CD4-positive, CD25-positive, alpha-beta regulatory T cell (primary cell): ENCODE measurements at regions not wholly inside any gene's neighbourhood (a gene's known extent, or its start where the extent isn't known, plus 50 kb on each side); places are given as distances from the start of the nearest gene placed in this dataset.

ENCODE experiments used
- ATAC-seq, 2 donors: fragments of 150-1000 bp; cut with Tn5 transposase; one replicate each; pipeline ENCODE4 v1.10.0; 2021; ENCODE audit warnings: low read depth in 2 of 2, moderate number of reproducible peaks in 2 of 2, moderate library complexity in 1 of 2
- DNase-seq, 3 donors: peaks; one replicate each; pipeline versions ENCODE4 v3.0.0 to v3.0.0-alpha.2; 2012 to 2022; ENCODE audit warnings: mixed read lengths in 1 of 3
- H3K27ac ChIP-seq: one replicate; pipeline ENCODE4 v1.7.0; 2013; ENCODE audit warnings: mild to moderate bottlenecking, low read length; ENCODE audit not compliant: insufficient read depth, poor library complexity, severe bottlenecking
- H3K27me3 ChIP-seq: one replicate; pipeline ENCODE4 v1.7.0; 2013; ENCODE audit warnings: low read length; ENCODE audit not compliant: control insufficient read depth, insufficient read depth
- H3K36me3 ChIP-seq: one replicate; pipeline ENCODE4 v1.7.0; 2013; ENCODE audit warnings: mild to moderate bottlenecking, low read length, moderate library complexity; ENCODE audit not compliant: control insufficient read depth, insufficient read depth
- H3K4me1 ChIP-seq: 2 replicates; pipeline ENCODE4 v1.7.0; 2013; ENCODE audit warnings: mild to moderate bottlenecking, low read length; ENCODE audit not compliant: insufficient read depth, control insufficient read depth, poor library complexity, severe bottlenecking
- H3K4me3 ChIP-seq: one replicate; pipeline ENCODE4 v1.7.0; 2013; ENCODE audit warnings: low read depth, mild to moderate bottlenecking, low read length, moderate library complexity
- H3K9me3 ChIP-seq, 2 experiments: 1 replicate in 1 of 2; 2 replicates in 1 of 2; pipeline ENCODE4 v1.7.0; 2013; ENCODE audit warnings: low read length in 2 of 2, mild to moderate bottlenecking in 1 of 2, moderate library complexity in 1 of 2; ENCODE audit not compliant: control insufficient read depth in 2 of 2
- H3K27ac Mint-ChIP-seq, 3 donors: one replicate each; pipeline ENCODE4 v1.8.0; 2020 to 2022; ENCODE audit warnings: mild to moderate bottlenecking in 3 of 3, mixed read lengths in 3 of 3, moderate library complexity in 2 of 3
- H3K27me3 Mint-ChIP-seq: one replicate; pipeline ENCODE4 v1.8.0; 2022; ENCODE audit warnings: mild to moderate bottlenecking, mixed read lengths
- H3K36me3 Mint-ChIP-seq: one replicate; pipeline ENCODE4 v1.8.0; 2020; ENCODE audit warnings: mixed read lengths
- H3K4me1 Mint-ChIP-seq, 4 donors: one replicate each; pipeline ENCODE4 v1.8.0; 2020 to 2022; ENCODE audit warnings: mixed read lengths in 4 of 4, mild to moderate bottlenecking in 1 of 4
- H3K4me3 Mint-ChIP-seq, 4 donors: one replicate each; pipeline ENCODE4 v1.8.0; 2020 to 2022; ENCODE audit warnings: mild to moderate bottlenecking in 4 of 4, mixed read lengths in 4 of 4, moderate library complexity in 3 of 4
- H3K9me3 Mint-ChIP-seq, 7 donors: one replicate each; pipeline ENCODE4 v1.8.0; 2020 to 2022; ENCODE audit warnings: mixed read lengths in 7 of 7, mild to moderate bottlenecking in 3 of 7, moderate library complexity in 2 of 7

DNA sequence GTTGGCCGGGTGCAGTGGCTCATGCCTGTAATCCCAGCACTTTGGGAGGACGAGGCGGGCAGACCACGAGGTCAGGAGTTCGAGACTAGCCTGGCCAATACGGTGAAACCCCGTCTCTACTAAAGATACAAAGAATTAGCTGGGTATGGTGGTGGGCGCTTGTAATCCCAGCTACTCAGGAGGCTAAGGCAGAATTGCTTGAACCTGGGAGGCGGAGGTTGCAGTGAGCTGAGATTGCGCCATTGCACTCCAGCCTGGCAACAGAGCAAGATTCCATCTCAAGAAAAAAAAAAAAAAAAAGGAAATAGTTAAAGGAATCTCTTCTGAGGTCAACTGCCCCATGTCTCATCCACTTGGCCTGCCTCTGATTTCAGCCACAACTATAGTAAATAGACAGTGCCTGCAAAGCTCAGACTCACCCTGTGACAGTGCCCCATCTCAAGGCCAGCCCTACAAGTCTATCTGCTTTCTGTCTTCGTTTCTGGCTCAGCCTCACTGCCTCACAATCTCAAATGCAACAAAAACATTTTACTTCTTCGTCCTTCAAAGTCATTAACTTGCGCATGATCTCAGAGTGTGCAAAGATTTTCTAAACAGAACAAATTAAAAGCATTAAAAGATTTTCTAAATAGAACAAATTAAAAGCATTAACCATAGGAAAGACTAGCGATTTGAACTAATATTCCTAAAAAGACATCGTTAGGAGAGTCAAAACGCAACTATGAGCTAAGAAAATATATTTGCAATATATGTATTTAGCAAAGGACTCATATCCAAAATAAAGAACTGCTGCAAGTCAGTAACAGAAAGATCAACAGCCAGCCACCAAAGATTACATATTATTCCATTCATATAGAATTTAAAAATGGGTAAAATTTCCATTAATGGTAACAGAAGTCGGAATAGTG, 65.0 kb upstream of the PRDX6 start:
- H3K4me3 Mint-ChIP-seq, result no peak overlapping the region
- Histone ChIP-seq H3K36me3 (peaks cover 17% of the 10 kb centered on the region), H3K27me3 (no peaks in the 10 kb centered on the region), H3K9me3 (no peaks in the 10 kb centered on the region), H3K27ac (no peak overlapping the region), H3K4me1 (peaks cover 3% of the 10 kb centered on the region), H3K4me3 (no peak overlapping the region)
- peaks cover 31% of the 10 kb centered on the region for H3K36me3 Mint-ChIP-seq
- H3K9me3 Mint-ChIP-seq, result no peaks in the 10 kb centered on the region
- DNase-seq (no peak), ATAC-seq (no peak)
- H3K27me3 Mint-ChIP-seq, result no peaks in the 10 kb centered on the region
- no peak overlapping the region for H3K27ac Mint-ChIP-seq
- H3K4me1 Mint-ChIP-seq, result peaks cover 0 to 9% (median 6%) of the 10 kb centered on the region in 4 donors

DNA sequence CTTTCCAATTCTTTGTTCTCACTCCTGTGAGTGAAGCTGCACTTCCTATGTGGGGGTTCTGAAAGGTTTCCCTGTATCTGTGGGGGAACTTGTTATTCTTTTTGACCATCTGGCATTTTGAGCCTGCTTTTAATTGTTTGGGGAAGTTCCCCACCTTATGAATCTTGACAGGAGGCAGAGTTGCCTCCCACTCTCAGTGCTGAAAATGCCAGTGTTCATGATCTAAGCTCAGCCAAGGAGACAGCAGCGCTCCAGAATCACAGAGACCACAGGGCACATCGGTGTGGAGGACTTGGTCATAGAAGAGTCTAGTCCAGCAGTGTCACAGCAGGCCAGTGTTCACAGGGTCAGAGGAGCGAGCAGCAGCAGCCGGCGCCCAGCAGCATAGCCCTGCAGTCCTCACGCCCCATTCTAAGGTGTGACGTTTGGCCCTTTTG, 63.8 kb upstream of the PRDX6 start:
- Histone ChIP-seq H3K27me3 (no peaks in the 10 kb centered on the region), H3K4me1 (peaks cover 3% of the 10 kb centered on the region), H3K36me3 (peaks cover 23% of the 10 kb centered on the region), H3K9me3 (no peaks in the 10 kb centered on the region), H3K4me3 (no peak overlapping the region), H3K27ac (no peak overlapping the region)
- Mint-ChIP-seq H3K4me1 (peaks cover 0 to 9% (median 7%) of the 10 kb centered on the region in 4 donors), H3K36me3 (peaks cover 36% of the 10 kb centered on the region), H3K4me3 (no peak overlapping the region), H3K27ac (peak overlapping the region in 1 of 3 donors; percentile 3), H3K9me3 (no peaks in the 10 kb centered on the region), H3K27me3 (no peaks in the 10 kb centered on the region)
- ATAC-seq (no peak), DNase-seq (no peak)

DNA sequence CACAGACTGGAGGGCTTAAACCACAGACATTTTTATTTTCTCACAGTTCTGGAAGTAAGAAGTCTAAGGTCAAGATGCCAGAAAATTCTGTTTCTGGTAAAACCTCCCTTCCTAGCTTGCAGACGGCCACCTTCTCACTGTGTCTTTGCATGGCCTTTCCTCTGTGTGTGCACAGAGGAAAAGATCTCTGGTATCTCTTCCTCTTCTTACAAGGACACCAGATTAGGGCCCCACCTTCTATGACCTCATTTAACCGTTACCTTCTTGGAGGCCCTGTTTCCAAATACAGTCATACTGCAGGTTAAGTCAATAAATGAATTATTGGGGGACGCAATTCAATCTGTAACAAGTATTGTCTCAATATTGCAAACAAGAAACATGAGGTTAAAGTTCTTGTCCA, 63.0 kb upstream of the PRDX6 start:
- H3K36me3 ChIP-seq, result peaks cover 24% of the 10 kb centered on the region
- no peak overlapping the region for H3K27ac ChIP-seq
- H3K4me3 Mint-ChIP-seq, result no peak overlapping the region
- DNase-seq (no peak), ATAC-seq (no peak)
- no peak overlapping the region for H3K4me3 ChIP-seq
- H3K4me1 Mint-ChIP-seq, result peaks cover 0 to 9% (median 7%) of the 10 kb centered on the region in 4 donors
- H3K9me3 Mint-ChIP-seq, result no peaks in the 10 kb centered on the region
- H3K36me3 Mint-ChIP-seq, result peaks cover 33% of the 10 kb centered on the region
- H3K27me3 Mint-ChIP-seq, result no peaks in the 10 kb centered on the region
- no peaks in the 10 kb centered on the region for H3K9me3 ChIP-seq
- no peaks in the 10 kb centered on the region for H3K27me3 ChIP-seq
- peaks cover 3% of the 10 kb centered on the region for H3K4me1 ChIP-seq
- H3K27ac Mint-ChIP-seq, result peak overlapping the region in 1 of 3 donors; percentile 29

DNA sequence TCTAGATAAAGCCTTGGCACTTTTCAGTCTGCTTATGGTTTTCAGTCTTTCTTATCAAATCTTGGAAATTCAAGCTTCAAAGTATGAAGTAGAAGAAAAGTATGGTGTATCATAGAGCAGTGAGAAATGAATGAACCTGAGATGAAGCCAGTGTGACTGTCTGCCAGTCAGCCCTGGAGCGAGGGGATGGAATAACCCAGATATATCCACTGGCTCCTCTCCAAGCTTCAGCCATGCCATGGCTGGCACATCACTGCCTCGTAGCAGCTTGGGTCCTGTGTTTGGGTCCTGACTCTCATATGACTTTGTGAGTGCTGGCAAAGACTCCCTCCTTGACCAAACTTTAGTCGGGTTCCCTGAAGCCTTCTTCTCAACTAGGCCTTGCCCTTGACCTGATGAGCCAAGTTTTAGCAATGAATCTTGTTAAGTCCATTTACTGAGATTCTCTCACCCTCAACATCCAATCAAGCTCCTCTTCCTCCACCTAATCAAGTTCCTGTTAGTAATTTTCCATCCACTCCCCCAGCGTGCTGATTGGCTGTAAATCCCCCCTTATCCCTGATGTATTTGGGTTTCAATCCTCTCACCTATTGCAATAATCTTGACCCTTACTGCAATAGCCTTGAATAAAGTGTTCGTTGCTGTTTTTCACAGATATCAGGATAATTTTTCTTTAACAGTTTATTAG, 62.5 kb upstream of the PRDX6 start:
- H3K4me1 ChIP-seq, result peaks cover 3% of the 10 kb centered on the region
- H3K27me3 Mint-ChIP-seq, result no peaks in the 10 kb centered on the region

DNA sequence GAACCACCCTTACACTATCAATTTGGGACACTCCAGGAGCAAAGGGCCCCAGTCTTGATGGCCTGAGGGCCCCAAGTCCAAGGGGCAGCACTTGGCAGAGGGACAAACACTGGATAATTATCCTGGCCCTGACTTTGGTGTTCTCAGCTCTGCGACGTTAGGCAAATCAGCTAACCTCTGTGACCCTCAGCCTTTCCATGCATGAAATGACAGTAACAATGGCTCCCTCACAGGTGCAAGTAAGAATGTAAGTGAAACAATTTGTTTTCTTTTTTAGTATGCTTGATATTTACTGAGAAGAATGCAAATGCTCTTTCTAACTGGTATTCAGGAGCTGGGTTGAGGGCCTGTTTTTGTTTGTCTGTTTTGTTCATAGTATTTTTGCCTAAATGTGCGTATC, 61.6 kb upstream of the PRDX6 start:
- Mint-ChIP-seq H3K9me3 (no peaks in the 10 kb centered on the region), H3K4me3 (no peak overlapping the region), H3K36me3 (peaks cover 36% of the 10 kb centered on the region), H3K27ac (peak overlapping the region; percentile 6 to 44 (median 29)), H3K27me3 (no peaks in the 10 kb centered on the region), H3K4me1 (peaks cover 5 to 13% (median 10%) of the 10 kb centered on the region in 4 donors)
- H3K4me1 ChIP-seq, result peaks cover 6% of the 10 kb centered on the region
- H3K27me3 ChIP-seq, result no peaks in the 10 kb centered on the region
- no peak for ATAC-seq
- no peaks in the 10 kb centered on the region for H3K9me3 ChIP-seq
- no peak for DNase-seq
- no peak overlapping the region for H3K27ac ChIP-seq
- H3K36me3 ChIP-seq, result peaks cover 22% of the 10 kb centered on the region
- H3K4me3 ChIP-seq, result no peak overlapping the region

More for the DNA sequence above, 62.5 kb upstream of the PRDX6 start:
- Mint-ChIP-seq H3K4me1 (peaks cover 0 to 9% (median 6%) of the 10 kb centered on the region in 4 donors), H3K36me3 (peaks cover 33% of the 10 kb centered on the region), H3K9me3 (no peaks in the 10 kb centered on the region), H3K4me3 (no peak overlapping the region), H3K27ac (peak overlapping the region; percentile 29 to 75 (median 69))
- ATAC-seq (no peak), DNase-seq (no peak)
- no peaks in the 10 kb centered on the region for H3K9me3 ChIP-seq
- no peak overlapping the region for H3K4me3 ChIP-seq
- H3K27me3 ChIP-seq, result no peaks in the 10 kb centered on the region
- H3K36me3 ChIP-seq, result peaks cover 24% of the 10 kb centered on the region
- no peak overlapping the region for H3K27ac ChIP-seq

DNA sequence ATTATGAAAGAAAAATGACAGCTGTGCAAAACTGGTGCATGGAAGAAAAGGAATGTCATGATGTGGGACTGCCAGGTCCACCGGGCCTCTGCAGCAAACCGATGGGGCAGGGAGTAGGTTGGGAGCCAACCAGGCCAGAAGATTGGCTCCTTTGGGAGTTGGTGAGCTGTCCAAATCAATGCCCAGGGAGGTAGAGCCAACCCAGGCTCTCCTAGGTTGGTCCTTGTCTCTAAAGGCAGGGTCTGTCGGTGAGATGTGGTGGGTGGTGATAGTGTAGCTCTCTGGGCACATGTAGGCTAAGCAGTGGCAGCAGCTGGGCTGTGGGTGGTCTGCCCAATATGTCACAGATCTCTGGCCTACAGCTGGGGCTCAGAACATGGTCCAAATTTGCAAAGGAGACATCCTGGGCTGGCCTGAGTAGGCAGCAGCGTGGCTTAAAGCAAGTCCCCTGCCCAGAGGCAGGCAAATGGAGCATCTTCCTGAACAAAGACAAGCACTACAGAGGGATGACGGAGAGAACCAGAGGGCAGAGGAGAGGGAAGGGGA, 61.2 kb upstream of the PRDX6 start:
- Mint-ChIP-seq H3K4me3 (no peak overlapping the region), H3K27ac (peak overlapping the region in 2 of 3 donors; percentile 6 to 44), H3K27me3 (no peaks in the 10 kb centered on the region), H3K4me1 (peaks cover 6 to 14% (median 7%) of the 10 kb centered on the region in 4 donors), H3K9me3 (no peaks in the 10 kb centered on the region), H3K36me3 (peaks cover 31% of the 10 kb centered on the region)
- no peaks in the 10 kb centered on the region for H3K9me3 ChIP-seq
- no peak overlapping the region for H3K27ac ChIP-seq
- DNase-seq (no peak), ATAC-seq (no peak)
- peaks cover 3% of the 10 kb centered on the region for H3K4me1 ChIP-seq
- H3K27me3 ChIP-seq, result no peaks in the 10 kb centered on the region
- H3K4me3 ChIP-seq, result no peak overlapping the region
- peaks cover 18% of the 10 kb centered on the region for H3K36me3 ChIP-seq

DNA sequence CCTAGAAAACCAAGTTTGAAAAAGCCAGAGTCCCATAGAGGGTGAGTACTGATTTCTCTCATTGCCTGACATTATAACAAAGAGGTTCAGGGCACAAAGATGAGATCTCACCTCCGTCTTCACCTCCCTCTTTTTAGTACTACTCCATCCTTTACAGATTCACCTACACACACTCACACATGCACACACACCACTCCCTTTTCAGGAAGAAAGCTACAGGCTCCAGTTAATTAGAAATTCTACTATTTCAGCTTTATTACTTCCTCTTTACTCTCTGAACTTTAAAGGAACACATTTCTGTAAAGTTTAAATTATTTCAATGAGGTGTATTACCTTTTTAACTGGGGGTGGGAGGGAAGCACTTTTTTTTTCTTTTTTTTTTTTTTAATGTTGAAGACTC, 59.6 kb upstream of the PRDX6 start:
- DNase-seq (no peak), ATAC-seq (no peak)
- Mint-ChIP-seq H3K4me3 (no peak overlapping the region), H3K36me3 (peaks cover 32% of the 10 kb centered on the region), H3K4me1 (peaks cover 5 to 18% (median 7%) of the 10 kb centered on the region in 4 donors), H3K27ac (no peak overlapping the region), H3K9me3 (no peaks in the 10 kb centered on the region), H3K27me3 (no peaks in the 10 kb centered on the region)
- Histone ChIP-seq H3K27me3 (no peaks in the 10 kb centered on the region), H3K27ac (no peak overlapping the region), H3K9me3 (no peaks in the 10 kb centered on the region), H3K4me3 (no peak overlapping the region), H3K4me1 (peaks cover 3% of the 10 kb centered on the region), H3K36me3 (peaks cover 18% of the 10 kb centered on the region)
